ENCODE measurements at regions not wholly inside any gene's neighbourhood (a gene's known extent, or its start where the extent isn't known, plus 50 kb on each side); places are given as distances from the start of the nearest gene placed in this dataset.

DNA sequence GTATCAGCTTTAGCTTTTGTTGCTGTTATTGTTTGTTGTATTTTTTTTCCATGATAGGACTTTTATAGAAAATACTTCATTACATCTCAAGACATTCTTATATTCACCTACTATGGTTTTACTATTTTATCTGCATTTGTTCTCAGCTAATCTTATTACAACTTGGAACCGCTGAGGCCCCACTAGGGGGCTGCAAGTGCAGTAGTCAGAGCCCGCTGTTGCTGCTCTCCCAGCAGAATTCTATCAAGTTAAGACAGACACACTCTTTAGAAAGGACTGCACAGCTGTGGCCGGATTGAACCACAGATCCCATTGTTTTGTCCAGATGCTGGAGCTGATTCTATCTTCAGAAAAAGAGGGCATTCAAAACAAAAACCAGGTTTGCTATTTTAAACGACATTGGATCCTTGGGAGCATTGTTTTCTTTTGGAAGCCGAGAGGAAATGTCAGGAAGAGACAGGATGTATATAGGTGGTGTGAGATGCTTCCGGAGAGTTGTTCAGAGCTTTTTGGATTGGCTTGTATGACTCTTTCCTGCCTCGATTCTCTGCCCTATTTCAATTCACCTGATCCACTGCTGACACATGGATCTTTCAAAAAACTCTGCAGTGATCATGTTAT, 105.7 kb upstream of the GAREM1 start:
- ATAC-seq = peak; percentile 80
- TF ChIP-seq TCF4 (CRISPR knock-in tag; IDR thresholded peaks at IDR 0.05; ENCODE audit: borderline replicate concordance) = peak; percentile 12; the same call in 1 of the 2 replicates
- TF ChIP-seq ZNF8 (CRISPR knock-in tag; IDR thresholded peaks at IDR 0.05) = no peak
- no peak for TF ChIP-seq PPARA (CRISPR knock-in tag; IDR thresholded peaks at IDR 0.05; ENCODE audit: borderline replicate concordance)
- no peak for TF ChIP-seq RARB (CRISPR knock-in tag; IDR thresholded peaks at IDR 0.05)
- TF ChIP-seq ISL1 (CRISPR knock-in tag; IDR thresholded peaks at IDR 0.05) = no peak

DNA sequence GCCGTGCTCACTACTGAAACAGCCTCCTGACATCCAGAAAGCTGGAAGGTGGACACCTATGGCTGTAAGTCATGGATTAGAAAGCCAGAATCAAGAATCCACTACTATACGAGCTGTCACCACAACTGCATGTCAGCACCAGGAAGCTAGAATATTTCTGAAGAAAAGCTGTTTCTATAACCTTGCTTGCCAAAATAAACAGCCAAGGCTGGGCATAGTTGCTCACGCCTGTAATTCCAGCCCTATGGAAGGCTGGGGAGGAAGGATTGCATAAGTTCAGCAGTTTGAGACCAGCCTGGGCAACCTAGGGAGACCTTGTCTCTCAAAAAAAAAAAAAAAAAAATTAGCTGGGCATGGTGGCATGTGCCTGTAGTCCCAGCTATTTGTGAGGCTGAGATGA, 96.3 kb upstream of the GAREM1 start:
- TF ChIP-seq, protein P1, sequence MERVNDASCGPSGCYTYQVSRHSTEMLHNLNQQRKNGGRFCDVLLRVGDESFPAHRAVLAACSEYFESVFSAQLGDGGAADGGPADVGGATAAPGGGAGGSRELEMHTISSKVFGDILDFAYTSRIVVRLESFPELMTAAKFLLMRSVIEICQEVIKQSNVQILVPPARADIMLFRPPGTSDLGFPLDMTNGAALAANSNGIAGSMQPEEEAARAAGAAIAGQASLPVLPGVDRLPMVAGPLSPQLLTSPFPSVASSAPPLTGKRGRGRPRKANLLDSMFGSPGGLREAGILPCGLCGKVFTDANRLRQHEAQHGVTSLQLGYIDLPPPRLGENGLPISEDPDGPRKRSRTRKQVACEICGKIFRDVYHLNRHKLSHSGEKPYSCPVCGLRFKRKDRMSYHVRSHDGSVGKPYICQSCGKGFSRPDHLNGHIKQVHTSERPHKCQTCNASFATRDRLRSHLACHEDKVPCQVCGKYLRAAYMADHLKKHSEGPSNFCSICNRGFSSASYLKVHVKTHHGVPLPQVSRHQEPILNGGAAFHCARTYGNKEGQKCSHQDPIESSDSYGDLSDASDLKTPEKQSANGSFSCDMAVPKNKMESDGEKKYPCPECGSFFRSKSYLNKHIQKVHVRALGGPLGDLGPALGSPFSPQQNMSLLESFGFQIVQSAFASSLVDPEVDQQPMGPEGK (CRISPR knock-in tag; IDR thresholded peaks at IDR 0.05; ENCODE audit: borderline replicate concordance) = no peak
- TF ChIP-seq BACH2 (CRISPR knock-in tag; IDR thresholded peaks at IDR 0.05; ENCODE audit: borderline replicate concordance) (no peak), ISL1 (CRISPR knock-in tag; IDR thresholded peaks at IDR 0.05) (no peak), ZFP30 (CRISPR knock-in tag; IDR thresholded peaks at IDR 0.05) (no peak), ZFP3 (CRISPR knock-in tag; IDR thresholded peaks at IDR 0.05) (no peak), ZNF565 (CRISPR knock-in tag; conservative IDR thresholded peaks at IDR 0.05; ENCODE audit: low read depth) (no peak), CSDC2 (CRISPR knock-in tag; IDR thresholded peaks at IDR 0.05) (no peak), TCF4 (CRISPR knock-in tag; IDR thresholded peaks at IDR 0.05; ENCODE audit: borderline replicate concordance) (no peak), ARNTL (CRISPR knock-in tag; IDR thresholded peaks at IDR 0.05; ENCODE audit: borderline replicate concordance, low read depth) (no peak), ZNF70 (CRISPR knock-in tag; IDR thresholded peaks at IDR 0.05) (no peak), ESRRG (CRISPR knock-in tag; IDR thresholded peaks at IDR 0.05) (no peak), SNAI2 (CRISPR knock-in tag; IDR thresholded peaks at IDR 0.05) (no peak), PPARA (CRISPR knock-in tag; IDR thresholded peaks at IDR 0.05; ENCODE audit: borderline replicate concordance) (no peak), ZC3H10 (CRISPR knock-in tag; IDR thresholded peaks at IDR 0.05) (no peak)
- TF ChIP-seq, protein P2, sequence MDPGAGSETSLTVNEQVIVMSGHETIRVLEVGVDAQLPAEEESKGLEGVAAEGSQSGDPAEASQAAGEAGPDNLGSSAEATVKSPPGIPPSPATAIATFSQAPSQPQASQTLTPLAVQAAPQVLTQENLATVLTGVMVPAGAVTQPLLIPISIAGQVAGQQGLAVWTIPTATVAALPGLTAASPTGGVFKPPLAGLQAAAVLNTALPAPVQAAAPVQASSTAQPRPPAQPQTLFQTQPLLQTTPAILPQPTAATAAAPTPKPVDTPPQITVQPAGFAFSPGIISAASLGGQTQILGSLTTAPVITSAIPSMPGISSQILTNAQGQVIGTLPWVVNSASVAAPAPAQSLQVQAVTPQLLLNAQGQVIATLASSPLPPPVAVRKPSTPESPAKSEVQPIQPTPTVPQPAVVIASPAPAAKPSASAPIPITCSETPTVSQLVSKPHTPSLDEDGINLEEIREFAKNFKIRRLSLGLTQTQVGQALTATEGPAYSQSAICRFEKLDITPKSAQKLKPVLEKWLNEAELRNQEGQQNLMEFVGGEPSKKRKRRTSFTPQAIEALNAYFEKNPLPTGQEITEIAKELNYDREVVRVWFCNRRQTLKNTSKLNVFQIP (CRISPR knock-in tag; IDR thresholded peaks at IDR 0.05; ENCODE audit: borderline replicate concordance, low read depth) = no peak
- TF ChIP-seq, protein P3, sequence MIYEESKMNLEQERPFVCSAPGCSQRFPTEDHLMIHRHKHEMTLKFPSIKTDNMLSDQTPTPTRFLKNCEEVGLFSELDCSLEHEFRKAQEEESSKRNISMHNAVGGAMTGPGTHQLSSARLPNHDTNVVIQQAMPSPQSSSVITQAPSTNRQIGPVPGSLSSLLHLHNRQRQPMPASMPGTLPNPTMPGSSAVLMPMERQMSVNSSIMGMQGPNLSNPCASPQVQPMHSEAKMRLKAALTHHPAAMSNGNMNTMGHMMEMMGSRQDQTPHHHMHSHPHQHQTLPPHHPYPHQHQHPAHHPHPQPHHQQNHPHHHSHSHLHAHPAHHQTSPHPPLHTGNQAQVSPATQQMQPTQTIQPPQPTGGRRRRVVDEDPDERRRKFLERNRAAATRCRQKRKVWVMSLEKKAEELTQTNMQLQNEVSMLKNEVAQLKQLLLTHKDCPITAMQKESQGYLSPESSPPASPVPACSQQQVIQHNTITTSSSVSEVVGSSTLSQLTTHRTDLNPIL (CRISPR knock-in tag; IDR thresholded peaks at IDR 0.05; ENCODE audit: low read depth) = no peak
- ATAC-seq = no peak

DNA sequence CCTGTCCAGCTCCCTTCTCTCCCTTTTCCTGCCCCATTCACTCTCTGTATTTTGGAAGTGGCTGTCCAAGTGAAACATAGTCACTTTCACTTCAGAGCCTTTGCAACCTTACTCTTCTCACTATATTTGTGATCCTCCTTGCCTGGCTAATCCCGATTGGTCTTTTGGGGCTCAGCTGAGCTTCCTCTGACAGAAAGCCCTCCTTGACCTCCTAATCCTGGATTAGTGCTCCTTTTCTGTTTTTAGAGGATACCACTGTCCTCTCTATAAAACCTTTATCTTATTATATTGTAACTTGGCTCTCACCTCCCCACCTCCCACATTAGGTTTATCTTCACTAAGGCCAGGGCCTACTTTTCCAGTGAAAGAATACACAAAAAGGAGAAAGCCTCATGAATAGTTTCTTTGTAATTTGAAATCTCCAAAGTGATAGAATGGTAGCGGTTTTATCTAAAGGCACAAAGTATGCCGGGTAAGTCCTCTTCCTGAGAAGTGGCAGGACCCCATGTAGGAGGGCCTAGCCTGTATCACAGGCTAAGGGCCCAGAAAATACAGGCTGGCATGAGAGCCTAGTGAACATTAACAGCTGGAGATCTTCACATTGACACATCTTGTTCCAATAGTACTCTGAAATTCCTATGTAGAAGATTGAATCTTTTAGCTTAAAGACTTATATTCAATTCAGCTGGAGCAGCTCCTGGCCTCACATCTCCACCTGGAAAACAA, 83.1 kb upstream of the GAREM1 start:
- TF ChIP-seq, protein P4, sequence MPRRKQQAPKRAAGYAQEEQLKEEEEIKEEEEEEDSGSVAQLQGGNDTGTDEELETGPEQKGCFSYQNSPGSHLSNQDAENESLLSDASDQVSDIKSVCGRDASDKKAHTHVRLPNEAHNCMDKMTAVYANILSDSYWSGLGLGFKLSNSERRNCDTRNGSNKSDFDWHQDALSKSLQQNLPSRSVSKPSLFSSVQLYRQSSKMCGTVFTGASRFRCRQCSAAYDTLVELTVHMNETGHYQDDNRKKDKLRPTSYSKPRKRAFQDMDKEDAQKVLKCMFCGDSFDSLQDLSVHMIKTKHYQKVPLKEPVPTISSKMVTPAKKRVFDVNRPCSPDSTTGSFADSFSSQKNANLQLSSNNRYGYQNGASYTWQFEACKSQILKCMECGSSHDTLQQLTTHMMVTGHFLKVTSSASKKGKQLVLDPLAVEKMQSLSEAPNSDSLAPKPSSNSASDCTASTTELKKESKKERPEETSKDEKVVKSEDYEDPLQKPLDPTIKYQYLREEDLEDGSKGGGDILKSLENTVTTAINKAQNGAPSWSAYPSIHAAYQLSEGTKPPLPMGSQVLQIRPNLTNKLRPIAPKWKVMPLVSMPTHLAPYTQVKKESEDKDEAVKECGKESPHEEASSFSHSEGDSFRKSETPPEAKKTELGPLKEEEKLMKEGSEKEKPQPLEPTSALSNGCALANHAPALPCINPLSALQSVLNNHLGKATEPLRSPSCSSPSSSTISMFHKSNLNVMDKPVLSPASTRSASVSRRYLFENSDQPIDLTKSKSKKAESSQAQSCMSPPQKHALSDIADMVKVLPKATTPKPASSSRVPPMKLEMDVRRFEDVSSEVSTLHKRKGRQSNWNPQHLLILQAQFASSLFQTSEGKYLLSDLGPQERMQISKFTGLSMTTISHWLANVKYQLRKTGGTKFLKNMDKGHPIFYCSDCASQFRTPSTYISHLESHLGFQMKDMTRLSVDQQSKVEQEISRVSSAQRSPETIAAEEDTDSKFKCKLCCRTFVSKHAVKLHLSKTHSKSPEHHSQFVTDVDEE (CRISPR knock-in tag; IDR thresholded peaks at IDR 0.05) = no peak
- TF ChIP-seq BACH2 (CRISPR knock-in tag; IDR thresholded peaks at IDR 0.05; ENCODE audit: borderline replicate concordance) (no peak), ZNF8 (CRISPR knock-in tag; IDR thresholded peaks at IDR 0.05) (no peak), TOX (CRISPR knock-in tag; IDR thresholded peaks at IDR 0.05; ENCODE audit: borderline replicate concordance) (no peak), SNAI2 (CRISPR knock-in tag; IDR thresholded peaks at IDR 0.05) (no peak), ZC3H10 (CRISPR knock-in tag; IDR thresholded peaks at IDR 0.05) (no peak), ESRRG (CRISPR knock-in tag; IDR thresholded peaks at IDR 0.05) (no peak)
- ATAC-seq = no peak

Measured in SK-N-SH treated with all-trans-retinoic acid at 6 μM for 48 hours (cell line).